DMS 273 (cell line): ENCODE measurements at regions not wholly inside any gene's neighbourhood (a gene's known extent, or its start where the extent isn't known, plus 50 kb on each side); places are given as distances from the start of the nearest gene placed in this dataset.

ENCODE experiments used
- DNase-seq: peaks from one replicate; lab custom pipeline; 2025; ENCODE audit not compliant: unreplicated experiment; lab: John Stamatoyannopoulos, UW

DNA sequence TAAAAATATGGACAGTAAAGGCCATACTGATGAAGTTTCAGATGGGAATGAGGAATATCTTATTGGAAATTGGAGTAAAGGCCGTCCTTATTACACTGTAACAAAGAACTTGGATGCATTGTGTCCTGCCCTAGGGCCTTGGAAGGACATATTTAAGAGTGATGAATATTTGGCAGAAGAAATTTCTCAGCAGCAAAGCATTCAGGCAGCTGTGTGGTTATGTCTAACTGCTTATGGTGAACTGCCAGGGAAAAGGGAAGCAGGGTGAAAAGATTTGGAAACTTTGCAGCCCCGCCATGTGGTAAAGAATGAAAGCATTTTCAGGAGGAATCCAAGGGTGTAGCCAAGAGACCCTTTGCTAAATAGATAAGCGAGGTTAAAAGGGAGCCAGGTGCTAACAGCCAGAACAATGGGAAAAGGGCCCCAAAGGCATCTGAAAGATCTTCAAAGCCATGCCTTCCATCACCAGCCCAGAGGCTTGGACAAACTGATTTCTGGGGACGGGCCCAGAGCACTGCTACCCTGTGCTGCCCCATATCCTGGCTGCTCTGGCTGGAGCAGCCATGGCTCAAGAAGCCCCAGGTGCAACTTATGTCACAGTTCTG is 200.0 kb downstream of the PTPRU start:
- DNase-seq, result no peak

DNA sequence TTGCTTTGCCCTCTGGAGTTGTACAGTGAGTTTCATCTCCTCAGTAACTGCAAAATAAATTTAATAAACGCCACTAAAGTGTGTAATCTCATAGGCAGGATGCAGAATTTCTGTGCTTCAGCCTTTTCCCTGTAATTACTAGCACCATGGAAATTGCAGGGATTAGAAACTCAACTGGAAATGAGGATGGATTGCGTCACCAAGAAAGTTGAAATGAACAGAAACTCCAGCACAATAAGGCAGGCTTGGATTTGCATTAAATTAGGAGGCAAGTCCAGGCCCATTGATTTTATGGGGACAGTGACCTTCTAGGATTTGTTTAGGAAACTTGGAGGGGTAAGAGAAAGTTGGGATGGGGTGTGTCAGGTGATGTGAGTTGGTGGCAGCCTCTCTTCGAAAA is 197.5 kb downstream of the PTPRU start:
- DNase-seq, result no peak

DNA sequence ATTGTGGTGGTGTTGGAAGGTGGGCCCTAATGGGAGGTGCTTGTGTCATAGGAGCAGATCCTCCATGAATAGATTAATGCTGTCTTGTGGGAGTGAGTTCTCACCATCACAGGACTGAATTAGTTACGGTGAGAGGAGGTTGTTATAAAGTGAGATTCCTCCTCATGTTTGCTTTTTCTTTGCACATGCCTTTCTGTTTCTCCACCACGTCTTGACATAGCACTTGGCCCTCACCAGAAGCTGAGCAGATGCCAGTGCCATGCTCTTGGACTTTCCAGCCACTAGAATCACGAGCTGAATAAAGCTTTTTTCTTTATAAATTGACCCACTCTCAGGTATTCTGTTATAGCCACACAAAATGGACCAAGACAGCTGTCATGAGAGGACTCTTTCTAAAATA is 194.8 kb downstream of the PTPRU start:
- no peak for DNase-seq

DNA sequence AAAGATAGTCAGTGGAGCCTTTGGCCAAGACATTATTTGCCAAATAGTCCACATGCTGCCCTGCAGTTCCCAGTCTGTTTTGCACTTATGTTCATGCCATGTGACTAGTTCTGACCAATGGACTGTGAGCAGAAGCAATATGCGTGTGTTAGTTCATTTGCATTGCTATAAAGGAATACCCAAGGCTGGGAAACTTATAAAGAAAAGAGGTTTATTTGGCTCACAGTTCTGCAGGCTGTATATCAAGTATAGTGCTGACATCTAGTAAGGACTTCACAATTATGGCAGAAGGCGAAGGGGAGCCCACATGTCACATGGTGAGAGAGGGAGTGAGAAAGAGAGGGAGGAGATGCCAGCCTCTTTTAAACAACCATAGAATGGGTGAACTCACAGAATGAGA is 193.3 kb downstream of the PTPRU start:
- no peak for DNase-seq

DNA sequence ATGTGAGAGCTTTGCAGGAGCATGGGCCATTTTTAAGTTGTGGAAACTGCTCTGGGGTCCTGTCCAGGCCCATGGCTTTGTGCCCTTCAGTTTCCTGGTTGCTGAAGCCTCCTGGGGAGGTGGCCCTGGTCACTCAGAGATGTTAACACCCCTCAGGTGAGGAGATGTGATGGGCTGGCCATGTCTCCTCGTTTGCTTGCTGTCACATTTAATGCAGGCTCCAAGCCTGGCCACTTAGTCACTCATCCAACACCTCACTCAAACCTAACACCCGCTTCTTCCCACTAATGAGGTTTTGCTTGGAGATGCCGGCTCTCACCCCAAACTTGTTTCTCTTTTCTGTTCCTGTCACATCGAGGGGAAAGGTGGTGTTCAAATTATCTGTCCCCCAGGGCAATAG is 192.7 kb downstream of the PTPRU start:
- DNase-seq, result no peak

DNA sequence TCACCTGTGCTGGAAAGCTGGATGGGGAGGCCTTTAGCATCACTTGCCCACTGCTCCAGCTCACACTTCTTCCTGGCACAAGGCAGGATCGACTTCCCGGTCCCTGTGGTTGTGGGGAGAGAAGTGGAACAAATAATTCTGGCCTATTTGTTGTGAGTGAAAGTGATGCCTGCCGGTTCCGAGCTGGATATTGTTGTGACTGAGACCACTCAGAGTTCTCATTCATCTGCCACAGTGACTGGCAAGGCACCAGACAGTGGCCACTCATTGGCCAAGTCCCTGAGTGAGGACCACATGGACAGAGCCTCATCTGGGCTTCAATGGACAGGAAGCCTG is 191.9 kb downstream of the PTPRU start:
- no peak for DNase-seq

DNA sequence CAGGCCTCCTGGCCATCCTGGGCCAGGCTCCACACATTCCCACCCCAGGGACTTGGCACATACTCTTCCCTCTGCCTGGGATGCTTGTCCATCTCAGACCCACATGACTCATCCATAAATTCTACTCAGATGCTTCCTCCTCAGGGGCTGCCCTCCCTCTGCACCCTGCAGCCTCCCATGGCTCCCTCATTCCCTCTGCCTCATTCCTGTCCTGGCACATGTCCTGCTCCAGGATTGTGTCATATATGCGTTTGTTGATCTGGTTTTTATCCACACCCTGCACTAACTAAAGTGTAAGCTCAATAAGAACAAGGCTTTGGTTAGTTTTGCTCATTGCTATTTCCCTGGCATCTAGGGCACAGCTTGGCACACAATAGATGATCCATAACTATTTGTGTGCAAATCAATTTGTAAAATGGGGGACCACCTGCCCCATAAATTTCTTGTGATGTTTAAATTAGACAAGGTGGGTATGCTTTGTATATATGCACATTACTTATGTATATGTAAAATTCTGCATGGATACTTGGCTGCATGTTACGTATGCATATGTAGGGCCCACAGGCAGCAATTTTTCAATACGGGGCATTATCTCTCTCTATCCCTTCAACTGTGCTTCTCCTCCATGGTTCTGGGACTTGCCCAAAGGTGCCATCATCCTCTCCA is 191.4 kb downstream of the PTPRU start:
- DNase-seq, result no peak

DNA sequence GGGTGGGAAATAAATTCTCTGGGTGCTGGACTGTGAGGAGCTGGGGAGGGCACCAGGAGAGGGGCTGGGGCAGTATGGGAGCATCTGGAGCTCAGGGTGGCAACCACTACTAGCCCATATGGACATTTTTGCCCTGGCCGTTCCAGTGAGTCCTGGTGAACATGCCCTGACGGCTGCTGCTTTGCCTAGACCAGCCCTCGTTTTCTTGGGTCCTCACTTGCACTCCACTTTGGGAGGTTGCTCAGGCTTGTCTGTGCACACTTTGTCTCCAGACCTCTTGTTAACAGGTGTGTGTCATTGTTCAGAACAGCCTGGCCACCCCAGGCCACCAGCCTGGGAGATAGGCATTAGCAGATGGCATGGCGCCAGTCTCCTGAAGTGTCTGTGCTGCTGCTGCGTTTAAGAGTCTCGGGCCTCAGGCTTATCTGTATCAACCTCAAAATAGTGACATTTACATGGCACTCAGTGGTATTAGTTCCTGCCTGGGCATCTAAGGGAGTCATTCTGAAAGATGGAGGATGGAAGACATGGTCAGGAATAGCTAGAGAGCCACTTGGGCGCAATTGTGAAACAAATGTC is 190.5 kb downstream of the PTPRU start:
- DNase-seq, result peak; percentile 94

DNA sequence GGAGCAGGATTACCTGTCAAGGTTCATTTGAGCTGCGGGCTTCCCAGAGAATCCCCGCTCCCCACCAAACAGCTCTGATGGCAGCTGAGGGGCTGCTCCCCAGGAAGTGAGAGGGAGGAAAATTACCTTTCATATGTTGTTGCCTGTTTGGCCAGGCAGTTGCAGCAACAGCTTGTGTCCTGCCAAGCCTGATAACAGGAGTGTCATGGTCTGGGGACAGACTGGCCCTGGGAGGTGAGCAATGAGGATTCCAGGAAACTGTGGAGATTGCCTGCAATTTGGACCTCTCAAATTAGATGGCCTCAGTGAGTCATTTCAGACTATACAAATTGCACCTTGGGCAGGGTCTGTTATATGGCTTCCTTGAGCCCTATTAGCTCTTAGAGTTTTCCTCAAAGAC is 189.3 kb downstream of the PTPRU start:
- DNase-seq, result peak; percentile 31

DNA sequence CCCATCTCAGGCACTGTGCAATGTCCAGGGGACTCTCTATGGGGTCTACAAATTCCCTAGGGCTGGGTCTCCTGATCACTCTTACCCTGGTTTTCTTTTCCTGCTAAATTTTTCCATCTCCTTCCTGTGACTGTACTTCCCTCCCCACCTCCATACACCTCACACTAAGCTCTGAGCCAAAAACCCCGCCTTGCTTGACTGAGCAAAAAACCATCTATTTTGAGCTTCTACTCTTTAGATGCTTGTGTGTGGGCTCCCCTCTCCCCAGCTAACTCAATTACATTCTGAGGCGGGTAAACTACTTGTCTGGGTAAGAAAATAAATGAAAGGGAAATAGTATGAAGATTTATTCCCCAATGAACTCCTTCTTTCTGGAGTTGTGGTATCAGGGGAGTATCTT is 187.9 kb downstream of the PTPRU start:
- no peak for DNase-seq

DNA sequence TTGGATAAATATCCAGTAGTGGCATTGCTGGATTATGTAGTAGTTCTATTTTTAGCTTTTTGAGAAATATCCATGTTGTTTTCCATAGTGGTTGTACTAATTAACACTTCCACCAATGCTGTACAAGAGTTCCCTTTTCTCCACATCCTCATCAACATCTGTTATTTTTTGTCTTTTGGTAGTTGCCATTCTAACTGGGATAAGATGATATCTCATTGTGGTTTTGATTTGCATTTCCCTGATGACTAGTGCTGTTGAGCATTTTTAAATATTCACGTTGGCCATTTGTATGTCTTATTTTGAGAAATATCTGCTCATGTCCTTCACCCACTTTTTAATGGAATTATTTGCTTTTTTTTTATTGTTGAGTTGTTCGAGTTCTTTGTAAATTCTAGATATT is 183.9 kb downstream of the PTPRU start:
- no peak for DNase-seq

DNA sequence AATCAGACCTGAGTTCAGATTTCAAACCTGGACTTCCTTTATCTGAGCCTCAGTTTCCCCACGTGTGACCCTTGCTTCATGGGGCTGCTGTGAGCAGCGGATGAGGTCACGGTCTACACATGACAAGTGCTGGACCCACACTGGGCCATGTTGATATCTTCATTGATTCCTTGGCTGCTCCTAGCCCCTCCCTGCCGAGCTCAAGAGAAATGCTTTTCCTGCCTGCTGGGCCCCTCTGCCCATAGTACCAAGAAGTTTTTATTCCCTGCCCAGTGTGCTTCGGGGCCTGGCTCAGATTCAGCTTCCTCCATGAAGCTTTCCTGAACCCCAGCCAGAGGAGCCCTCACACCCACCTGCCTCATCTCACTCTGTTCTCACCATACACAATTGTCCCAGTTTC is 181.6 kb downstream of the PTPRU start:
- DNase-seq, result no peak

DNA sequence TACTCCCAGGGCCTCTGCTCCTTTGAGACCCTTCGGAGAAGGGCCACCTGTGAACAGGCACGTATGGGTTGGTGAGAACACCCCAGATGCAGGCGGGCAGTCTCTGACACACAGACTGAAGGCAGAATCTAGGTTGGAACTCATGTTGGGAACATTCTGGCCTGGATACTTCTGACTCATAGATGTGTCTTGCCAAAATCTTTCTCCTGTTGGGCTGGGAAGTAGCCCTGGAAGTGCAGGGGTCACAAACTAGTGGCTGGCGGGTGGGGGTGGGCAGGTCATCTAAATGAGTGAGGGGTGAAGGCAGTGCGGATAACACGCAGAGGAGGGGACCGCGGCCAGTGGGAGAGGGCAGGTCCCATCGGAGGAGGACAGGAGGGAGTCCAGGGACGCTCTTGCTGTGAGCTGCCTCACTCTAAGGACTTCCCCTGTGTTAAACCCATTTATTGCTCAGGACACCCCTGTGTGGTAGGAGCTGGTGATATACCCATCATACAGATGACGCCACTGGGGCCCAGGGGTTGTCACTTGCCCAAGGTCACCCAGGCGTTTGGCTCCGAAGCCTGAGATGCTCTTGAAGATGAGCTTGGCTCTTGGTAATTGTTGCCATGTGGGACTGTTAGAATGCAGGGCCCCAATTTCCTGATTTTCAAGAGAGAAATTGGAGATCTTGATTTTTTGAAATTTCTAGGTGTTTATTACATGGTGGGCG is 181.0 kb downstream of the PTPRU start:
- DNase-seq, result no peak

DNA sequence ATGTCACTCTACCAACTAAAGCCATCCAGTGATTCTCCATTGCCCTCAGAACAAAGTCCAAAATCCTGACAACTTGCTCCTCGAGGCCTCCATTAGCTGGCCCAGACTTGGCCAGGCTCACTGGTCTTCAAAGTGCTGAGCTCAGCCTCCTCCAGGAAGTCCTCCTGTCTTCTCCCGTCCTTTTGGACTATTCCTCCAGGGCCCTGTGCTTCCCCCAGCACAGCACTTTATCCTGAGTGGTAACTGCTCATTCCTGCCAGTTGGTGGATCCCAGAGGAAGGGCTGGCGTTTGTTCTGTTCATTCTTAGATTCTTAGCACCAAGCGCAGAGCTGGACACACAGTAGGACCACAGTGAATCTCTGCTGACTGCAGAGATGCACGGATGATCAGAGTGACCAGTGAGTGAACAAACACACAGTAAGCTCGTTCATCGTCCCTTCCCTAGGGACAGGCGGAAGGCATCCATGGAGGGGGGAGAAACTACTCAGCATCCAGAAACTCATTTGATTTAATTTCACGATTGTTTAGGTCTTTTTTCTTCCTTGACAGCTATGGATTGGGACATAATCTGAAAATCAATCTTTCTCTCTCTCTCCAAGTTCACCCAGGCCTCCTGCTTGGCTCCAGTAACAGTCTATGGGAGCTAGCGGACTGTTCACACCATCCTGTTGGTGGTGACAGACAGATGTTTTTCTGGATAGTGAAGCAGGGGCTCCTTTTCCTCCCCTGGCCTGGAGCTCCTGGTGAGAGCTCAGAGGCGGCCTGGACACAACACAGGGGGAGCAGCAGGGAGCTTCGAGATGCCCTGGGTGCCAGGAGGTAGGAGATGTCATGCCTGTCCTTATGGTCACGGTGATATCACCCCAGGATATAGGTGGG is 180.2 kb downstream of the PTPRU start:
- DNase-seq, result peak; percentile 24

DNA sequence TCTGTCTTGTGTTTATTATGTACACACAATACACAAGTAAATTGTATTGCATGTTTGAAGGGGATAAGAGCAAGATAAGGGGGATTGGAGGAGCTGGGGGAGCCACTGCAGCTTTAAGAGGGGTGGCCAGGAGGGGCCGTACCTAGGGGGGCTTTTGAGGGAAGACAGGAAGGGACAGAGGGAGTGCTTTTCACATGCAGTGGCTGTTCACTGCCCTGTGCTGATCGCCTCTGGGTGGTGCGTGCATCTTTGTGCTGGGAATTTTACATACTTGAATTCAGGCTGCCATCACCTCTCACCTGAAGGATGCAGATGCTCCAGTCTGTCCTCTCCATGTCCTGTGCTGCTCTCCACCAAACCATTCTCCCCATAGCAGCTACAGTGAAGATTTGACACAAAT is 179.5 kb downstream of the PTPRU start:
- no peak for DNase-seq

DNA sequence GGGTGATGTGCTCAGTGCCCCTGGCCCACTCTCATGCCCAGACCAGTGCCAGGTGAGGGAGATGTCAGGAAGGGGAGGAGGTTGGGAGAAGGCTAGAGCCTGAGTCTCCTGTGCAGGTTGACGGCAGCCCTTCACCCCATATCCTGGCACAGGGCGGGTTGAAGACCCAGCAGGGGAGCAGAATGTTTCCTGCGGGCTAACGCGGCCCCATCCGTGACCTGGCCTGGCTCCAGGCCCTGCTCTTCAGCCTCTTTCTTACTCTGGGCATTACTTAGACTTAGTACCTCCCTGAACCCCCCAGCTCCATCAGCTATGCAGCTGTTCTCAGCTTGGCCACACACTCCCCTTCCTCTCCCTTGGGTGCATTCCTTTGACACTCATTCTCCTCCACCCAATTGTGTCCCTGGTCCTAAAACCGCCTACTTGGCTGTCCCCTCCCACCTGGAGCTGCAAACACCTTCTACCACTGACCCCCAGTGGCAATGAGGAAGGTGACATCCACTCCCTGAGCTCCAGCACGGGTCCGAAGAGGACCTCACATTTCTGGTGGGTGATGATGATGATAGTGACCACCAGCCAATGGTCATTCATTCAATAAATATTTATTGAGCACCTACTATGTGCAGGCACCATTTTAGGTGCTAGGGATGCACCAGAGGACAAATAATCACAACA is 179.0 kb downstream of the PTPRU start:
- DNase-seq, result peak; percentile 70

DNA sequence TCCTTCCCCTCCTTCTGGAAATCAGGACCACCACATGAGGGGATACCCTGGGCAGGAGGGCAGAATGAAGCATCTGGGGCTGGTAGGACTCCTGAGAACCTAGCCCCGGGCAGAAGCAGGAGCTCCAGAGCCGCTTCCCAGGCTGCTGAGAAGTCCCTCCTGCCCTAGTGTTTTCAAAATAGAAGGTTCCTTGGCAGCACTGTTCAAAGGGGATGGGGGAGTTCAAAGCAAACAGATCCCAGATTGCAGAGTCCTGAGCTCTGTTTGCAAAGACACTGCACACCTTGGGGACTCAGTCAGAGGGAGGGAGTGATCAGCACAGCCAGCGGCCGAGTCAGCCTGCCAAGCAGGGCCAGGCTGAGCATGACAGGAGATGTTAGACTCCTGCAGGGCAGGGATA is 177.8 kb downstream of the PTPRU start:
- DNase-seq, result peak; percentile 34

DNA sequence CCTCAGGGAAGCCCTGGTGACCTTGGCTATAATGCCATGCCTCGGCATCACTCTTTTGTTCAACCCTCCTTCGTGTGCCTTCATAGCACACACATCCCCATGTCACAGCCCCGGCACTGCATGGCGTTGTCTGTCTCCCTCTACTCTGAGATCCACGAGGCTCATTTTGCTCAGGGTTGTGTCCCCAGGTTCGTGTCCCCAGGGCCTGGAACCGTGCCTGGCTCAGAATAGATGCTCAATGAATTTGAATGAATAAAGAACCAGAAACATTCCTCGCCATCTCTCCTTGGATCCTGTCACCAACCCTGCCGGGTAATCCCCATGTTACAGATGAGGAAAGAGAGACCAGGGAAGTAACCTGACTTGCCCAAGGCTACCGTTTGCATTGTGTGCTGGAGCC is 177.3 kb downstream of the PTPRU start:
- DNase-seq, result no peak

DNA sequence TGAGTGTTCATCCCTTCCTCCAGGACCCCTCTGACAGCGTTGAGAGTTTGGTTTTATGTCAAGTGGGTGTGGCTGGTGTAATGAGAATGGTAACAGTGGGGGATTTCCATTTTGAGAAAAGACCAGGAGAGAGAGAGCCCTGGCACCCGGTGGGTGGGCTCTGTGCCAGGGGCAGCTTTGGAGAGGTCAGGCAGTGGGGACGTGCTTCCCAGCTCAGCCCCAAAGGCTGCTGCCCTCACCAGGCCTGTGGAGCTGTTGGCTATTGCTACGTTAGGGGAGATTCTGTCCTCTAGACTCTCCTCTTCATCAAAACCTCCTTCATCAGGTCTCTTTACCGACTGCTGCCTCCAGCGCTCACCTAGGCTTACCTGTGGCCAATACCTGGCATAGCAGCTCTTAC is 176.3 kb downstream of the PTPRU start:
- peak; percentile 43 for DNase-seq

DNA sequence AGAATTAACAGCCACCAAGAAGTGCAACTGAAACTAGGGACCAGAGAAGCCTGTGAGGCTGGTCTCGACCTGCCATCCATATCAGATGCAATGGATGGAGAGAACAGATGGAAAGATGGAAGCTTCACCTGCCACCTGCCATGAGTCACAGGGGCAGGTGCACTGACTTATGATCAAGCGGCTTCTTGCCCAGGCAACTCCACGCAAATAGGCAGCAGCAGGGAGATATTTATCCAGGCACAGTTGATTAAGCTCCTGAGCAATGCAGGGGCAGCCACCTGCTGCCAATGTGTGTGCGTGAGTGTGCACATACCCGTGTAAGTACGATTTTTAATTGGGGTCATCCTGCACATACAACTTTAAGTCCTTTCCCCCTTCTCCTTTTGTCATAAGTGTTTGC is 174.2 kb downstream of the PTPRU start:
- DNase-seq, result peak; percentile 70

DNA sequence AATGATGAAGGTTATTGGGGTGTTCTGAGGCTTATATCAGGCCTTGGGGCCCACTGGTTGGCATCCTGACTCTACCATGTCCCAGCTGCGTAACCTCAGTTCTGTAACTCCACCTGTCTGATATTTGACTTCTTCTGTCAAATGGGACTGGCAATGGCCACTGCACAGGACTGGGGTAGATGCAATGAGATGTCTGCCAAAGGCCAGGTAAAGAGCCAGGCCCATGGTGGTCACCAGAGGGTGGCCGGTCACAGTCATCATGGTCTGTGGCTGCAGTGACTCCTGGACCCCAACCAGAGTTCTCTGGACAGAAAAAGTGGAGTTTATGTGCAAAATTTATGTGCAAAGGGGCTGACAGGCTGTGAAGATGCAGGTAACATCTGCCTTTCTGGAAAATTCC is 173.3 kb downstream of the PTPRU start:
- DNase-seq, result no peak
